ENCODE measurements at regions not wholly inside any gene's neighbourhood (a gene's known extent, or its start where the extent isn't known, plus 50 kb on each side); places are given as distances from the start of the nearest gene placed in this dataset.

GRCh38 chr7:112969946-112970345 lies 116.7 kb downstream of the GPR85 start:
- TF ChIP-seq CTCF (IDR thresholded peaks at IDR 0.05) = no peak
- TF ChIP-seq ZFX (IDR thresholded peaks at IDR 0.05; ENCODE audit: borderline replicate concordance) = no peak

Data from 22Rv1 (cell line).